ENCODE measurements at regions not wholly inside any gene's neighbourhood (a gene's known extent, or its start where the extent isn't known, plus 50 kb on each side); places are given as distances from the start of the nearest gene placed in this dataset.
A peak's percentile ranks its signal among the peaks of the same experiment; 100 is the strongest.

DNA sequence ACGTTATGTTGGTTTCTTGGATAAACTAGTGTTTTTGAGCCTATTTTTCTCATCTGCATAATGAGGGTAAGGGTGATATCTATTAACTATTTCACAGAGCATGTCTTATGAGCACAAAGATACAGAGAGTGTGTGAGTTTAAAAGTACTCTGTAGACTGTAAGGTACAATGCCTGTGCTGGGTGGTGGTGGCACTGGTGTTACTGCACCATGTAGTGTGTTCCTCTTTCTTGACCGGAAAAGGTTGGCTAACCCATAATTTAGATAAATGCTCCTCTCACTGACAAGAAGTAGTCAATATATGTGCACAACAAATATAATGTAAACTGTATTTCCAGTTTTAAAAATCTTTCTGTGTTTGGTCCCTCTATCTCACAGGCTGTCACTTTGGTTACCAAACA, 116.2 kb upstream of the MMS22L start:
- no peak overlapping the region for H3K9ac ChIP-seq

DNA sequence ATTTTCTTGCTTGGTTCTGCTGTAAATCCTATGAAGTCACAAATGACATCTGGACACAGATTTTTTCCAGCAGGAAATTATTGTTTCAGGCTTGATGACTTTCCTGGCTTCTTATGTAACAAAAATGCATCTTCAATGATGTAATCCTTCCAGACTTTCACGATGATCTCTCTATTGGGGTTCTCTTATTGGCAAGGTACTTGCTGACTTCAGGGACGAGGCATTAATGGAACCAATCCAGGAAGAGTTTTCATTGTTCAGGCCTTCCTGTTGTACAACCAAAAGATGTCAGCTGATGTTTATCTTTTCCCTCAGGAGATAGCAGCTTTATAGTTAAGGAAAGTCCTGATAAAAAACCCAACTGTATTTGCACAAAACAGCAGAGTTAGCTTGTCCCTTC, 118.5 kb upstream of the MMS22L start:
- Histone ChIP-seq H3K4me3 (no peak overlapping the region), H3K79me2 (ENCODE audit: low read depth) (no peaks in the 10 kb centered on the region), H3K27me3 (no peaks in the 10 kb centered on the region), H2AFZ (replicated peaks) (peak overlapping the region; percentile 24), H4K20me1 (ENCODE audit: low read depth) (no peaks in the 10 kb centered on the region), H3K9ac (no peak overlapping the region), H3K27ac (no peak overlapping the region), H3K4me1 (peaks cover 22% of the 10 kb centered on the region), H3K9me3 (ENCODE audit: low read depth) (no peaks in the 10 kb centered on the region), H3K36me3 (no peaks in the 10 kb centered on the region), H3K4me2 (no peak overlapping the region), H3F3A (ENCODE audit: low read depth) (peaks cover 4% of the 10 kb centered on the region)
- TF ChIP-seq, protein P1, sequence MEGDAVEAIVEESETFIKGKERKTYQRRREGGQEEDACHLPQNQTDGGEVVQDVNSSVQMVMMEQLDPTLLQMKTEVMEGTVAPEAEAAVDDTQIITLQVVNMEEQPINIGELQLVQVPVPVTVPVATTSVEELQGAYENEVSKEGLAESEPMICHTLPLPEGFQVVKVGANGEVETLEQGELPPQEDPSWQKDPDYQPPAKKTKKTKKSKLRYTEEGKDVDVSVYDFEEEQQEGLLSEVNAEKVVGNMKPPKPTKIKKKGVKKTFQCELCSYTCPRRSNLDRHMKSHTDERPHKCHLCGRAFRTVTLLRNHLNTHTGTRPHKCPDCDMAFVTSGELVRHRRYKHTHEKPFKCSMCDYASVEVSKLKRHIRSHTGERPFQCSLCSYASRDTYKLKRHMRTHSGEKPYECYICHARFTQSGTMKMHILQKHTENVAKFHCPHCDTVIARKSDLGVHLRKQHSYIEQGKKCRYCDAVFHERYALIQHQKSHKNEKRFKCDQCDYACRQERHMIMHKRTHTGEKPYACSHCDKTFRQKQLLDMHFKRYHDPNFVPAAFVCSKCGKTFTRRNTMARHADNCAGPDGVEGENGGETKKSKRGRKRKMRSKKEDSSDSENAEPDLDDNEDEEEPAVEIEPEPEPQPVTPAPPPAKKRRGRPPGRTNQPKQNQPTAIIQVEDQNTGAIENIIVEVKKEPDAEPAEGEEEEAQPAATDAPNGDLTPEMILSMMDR (IDR thresholded peaks at IDR 0.05), result no peak
- no peak for TF ChIP-seq EZH2phosphoT487 (IDR thresholded peaks at IDR 0.05)
- no peak for TF ChIP-seq EZH2 (IDR thresholded peaks at IDR 0.05)
- no peaks in the 10 kb centered on the region for H3K27me3 Mint-ChIP-seq (ENCODE audit: insufficient read depth, low read depth)
- H3K4me1 Mint-ChIP-seq, result peaks cover 6% of the 10 kb centered on the region
- H3K4me3 Mint-ChIP-seq, result no peak overlapping the region
- no peak for DNase-seq (ENCODE audit: low spot score)
- peaks cover 2% of the 10 kb centered on the region for H3K9me3 Mint-ChIP-seq
- H3K27ac Mint-ChIP-seq, result no peak overlapping the region
- H3K36me3 Mint-ChIP-seq, result no peaks in the 10 kb centered on the region

More for the DNA sequence above, 116.2 kb upstream of the MMS22L start:
- Histone ChIP-seq H3K4me2 (no peak overlapping the region), H3K4me1 (peaks cover 4% of the 10 kb centered on the region), H4K20me1 (ENCODE audit: low read depth) (no peaks in the 10 kb centered on the region), H3F3A (ENCODE audit: low read depth) (peaks cover 5% of the 10 kb centered on the region), H3K9me3 (ENCODE audit: low read depth) (no peaks in the 10 kb centered on the region), H3K36me3 (no peaks in the 10 kb centered on the region), H3K79me2 (ENCODE audit: low read depth) (no peaks in the 10 kb centered on the region), H3K4me3 (no peak overlapping the region), H3K27me3 (no peaks in the 10 kb centered on the region), H3K27ac (no peak overlapping the region), H2AFZ (replicated peaks) (no peak overlapping the region)
- Mint-ChIP-seq H3K27me3 (ENCODE audit: insufficient read depth, low read depth) (no peaks in the 10 kb centered on the region), H3K4me1 (no peaks in the 10 kb centered on the region), H3K27ac (no peak overlapping the region), H3K36me3 (no peaks in the 10 kb centered on the region), H3K4me3 (no peak overlapping the region), H3K9me3 (peaks cover 2% of the 10 kb centered on the region)
- TF ChIP-seq EZH2 (IDR thresholded peaks at IDR 0.05) (no peak), EZH2phosphoT487 (IDR thresholded peaks at IDR 0.05) (no peak)
- TF ChIP-seq, protein P1 (IDR thresholded peaks at IDR 0.05), result no peak
- DNase-seq (ENCODE audit: low spot score), result no peak

DNA sequence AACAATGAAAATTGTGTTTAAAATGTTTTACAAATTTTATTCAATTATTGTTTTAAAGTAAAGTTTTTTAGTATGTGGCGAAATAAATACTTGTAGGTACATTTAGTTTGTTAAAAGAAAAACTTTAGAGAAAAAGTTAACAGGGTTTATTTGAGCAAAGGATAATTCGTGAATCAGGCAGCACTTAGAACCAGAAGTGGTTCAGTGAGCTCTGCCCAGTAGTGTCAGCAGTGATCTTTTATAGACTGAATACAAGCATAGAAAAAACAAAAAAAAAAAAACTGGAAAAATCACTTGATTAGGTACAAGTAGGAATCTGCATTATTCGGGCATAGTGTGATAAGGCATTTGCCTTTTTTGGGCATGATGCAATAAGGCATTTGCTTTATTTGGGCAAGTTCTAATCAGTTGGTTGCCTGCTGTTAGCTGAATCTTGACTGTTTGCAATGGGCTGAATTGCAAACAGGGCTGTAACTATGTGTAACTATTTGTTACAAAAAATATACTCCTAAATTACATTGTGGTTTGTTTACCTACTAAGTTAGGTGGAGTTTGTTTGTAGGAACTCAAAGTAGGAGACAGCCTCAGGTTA, 122.9 kb upstream of the MMS22L start:
- Histone ChIP-seq H3K79me2 (ENCODE audit: low read depth) (no peaks in the 10 kb centered on the region), H3K9ac (no peak overlapping the region), H3K27me3 (no peaks in the 10 kb centered on the region), H3K27ac (peak overlapping the region; percentile 1), H3F3A (ENCODE audit: low read depth) (peaks cover 4% of the 10 kb centered on the region), H3K9me3 (ENCODE audit: low read depth) (no peaks in the 10 kb centered on the region), H3K4me3 (no peak overlapping the region), H3K4me2 (no peak overlapping the region), H4K20me1 (ENCODE audit: low read depth) (no peaks in the 10 kb centered on the region), H2AFZ (replicated peaks) (no peak overlapping the region), H3K4me1 (peaks cover 22% of the 10 kb centered on the region), H3K36me3 (no peaks in the 10 kb centered on the region)
- Mint-ChIP-seq H3K9me3 (peaks cover 2% of the 10 kb centered on the region), H3K27ac (no peak overlapping the region), H3K4me1 (peaks cover 6% of the 10 kb centered on the region), H3K27me3 (ENCODE audit: insufficient read depth, low read depth) (no peaks in the 10 kb centered on the region), H3K36me3 (no peaks in the 10 kb centered on the region), H3K4me3 (no peak overlapping the region)
- no peak for DNase-seq (ENCODE audit: low spot score)
- TF ChIP-seq EZH2 (IDR thresholded peaks at IDR 0.05) (no peak), EZH2phosphoT487 (IDR thresholded peaks at IDR 0.05) (no peak)
- TF ChIP-seq, protein P1 (IDR thresholded peaks at IDR 0.05), result no peak

All from neural progenitor cell (in vitro differentiated cells).